GM23338 (cell line): ENCODE measurements at regions not wholly inside any gene's neighbourhood (a gene's known extent, or its start where the extent isn't known, plus 50 kb on each side); places are given as distances from the start of the nearest gene placed in this dataset.
A peak's percentile ranks its signal among the peaks of the same experiment; 100 is the strongest.

ENCODE experiments used
- ATAC-seq: fragments of 200-7000 bp; cut with Tn5 transposase; 3 replicates; pipeline ENCODE4 v1.9.1; 2020
- DNase-seq: peaks from one replicate; pipeline ENCODE4 v3.0.0-alpha.2; 2015; ENCODE audit warnings: low spot score
- H2AFZ ChIP-seq: fragments of 200-600 bp; sonication (generic); 2 replicates; pipeline ENCODE4 v1.8.0; 2016; ENCODE audit warnings: antibody characterized with exemption, mild to moderate bottlenecking, moderate library complexity
- H3F3A ChIP-seq: fragments of 200-600 bp; sonication (generic); replicated peaks from 2 replicates; pipeline ENCODE4 v1.8.0; 2017; ENCODE audit warnings: antibody characterized with exemption, mixed run types, low read depth
- H3K27ac ChIP-seq: fragments of 200-600 bp; sonication (generic); 2 replicates; pipeline ENCODE4 v1.6.1; 2016; ENCODE audit warnings: low read depth
- H3K27me3 ChIP-seq: fragments of 200-600 bp; sonication (generic); 2 replicates; pipeline ENCODE4 v1.8.0; 2016; ENCODE audit warnings: mild to moderate bottlenecking, mixed run types, moderate library complexity; ENCODE audit not compliant: insufficient read depth
- H3K36me3 ChIP-seq: fragments of 200-600 bp; sonication (generic); 2 replicates; pipeline ENCODE4 v1.8.0; 2016; ENCODE audit warnings: mild to moderate bottlenecking; ENCODE audit not compliant: insufficient read depth
- H3K4me1 ChIP-seq: fragments of 200-600 bp; sonication (generic); 2 replicates; pipeline ENCODE4 v1.8.0; 2016; ENCODE audit warnings: mild to moderate bottlenecking, moderate library complexity; ENCODE audit not compliant: insufficient read depth
- H3K4me2 ChIP-seq: fragments of 200-600 bp; sonication (generic); 2 replicates; pipeline ENCODE4 v1.7.1; 2017; ENCODE audit warnings: mixed run types
- H3K4me3 ChIP-seq: fragments of 200-600 bp; sonication (generic); 2 replicates; pipeline ENCODE4 v1.6.1; 2016; ENCODE audit warnings: mixed run types
- H3K79me2 ChIP-seq: fragments of 200-600 bp; sonication (generic); replicated peaks from 2 replicates; pipeline ENCODE4 v1.8.0; 2017; ENCODE audit warnings: mild to moderate bottlenecking; ENCODE audit not compliant: insufficient read depth
- H3K9me2 ChIP-seq: fragments of 200-600 bp; sonication (generic); 2 replicates; pipeline ENCODE4 v1.8.0; 2017; ENCODE audit not compliant: insufficient read depth
- H4K20me1 ChIP-seq: fragments of 200-600 bp; sonication (generic); replicated peaks from 2 replicates; pipeline ENCODE4 v1.8.0; 2017; ENCODE audit warnings: mild to moderate bottlenecking; ENCODE audit not compliant: insufficient read depth
- H3K27ac Mint-ChIP-seq: 2 replicates; pipeline ENCODE4 v1.8.0; 2020; ENCODE audit warnings: inconsistent platforms, mild to moderate bottlenecking, moderate library complexity, mixed read lengths
- H3K27me3 Mint-ChIP-seq: 3 replicates; pipeline ENCODE4 v1.8.0; 2022; ENCODE audit warnings: low read depth, mild to moderate bottlenecking, moderate library complexity, mixed read lengths, inconsistent platforms; ENCODE audit not compliant: insufficient read depth, poor library complexity
- H3K36me3 Mint-ChIP-seq: 3 replicates; pipeline ENCODE4 v1.8.0; 2021; ENCODE audit warnings: low read depth, mild to moderate bottlenecking, inconsistent platforms, moderate library complexity, mixed read lengths
- H3K4me1 Mint-ChIP-seq: 3 replicates; pipeline ENCODE4 v1.8.0; 2020; ENCODE audit warnings: mild to moderate bottlenecking, inconsistent platforms, mixed read lengths
- H3K4me3 Mint-ChIP-seq: 3 replicates; pipeline ENCODE4 v1.8.0; 2021; ENCODE audit warnings: moderate library complexity, mild to moderate bottlenecking, inconsistent platforms, mixed read lengths
- H3K9me3 Mint-ChIP-seq: 3 replicates; pipeline ENCODE4 v1.8.0; 2020; ENCODE audit warnings: moderate library complexity, mild to moderate bottlenecking, inconsistent platforms, mixed read lengths
- CTCF ChIP-seq, 2 experiments: fragments of 200-600 bp in 1 of 2; sonication (generic) in 1 of 2; conservative IDR thresholded peaks; 2 replicates each; pipeline versions ENCODE4 v1.5.1 to v1.6.1; 2016 to 2017; ENCODE audit warnings: antibody characterized with exemption in 2 of 2, low read depth in 2 of 2, mild to moderate bottlenecking in 2 of 2, moderate library complexity in 1 of 2
- EZH2 ChIP-seq: fragments of 200-600 bp; sonication (generic); IDR thresholded peaks from one replicate; pipeline ENCODE4 v1.8.0; 2017; ENCODE audit warnings: antibody characterized with exemption, mild to moderate bottlenecking, low read depth; ENCODE audit not compliant: unreplicated experiment
- EZH2phosphoT487 ChIP-seq: fragments of 200-600 bp; sonication (generic); IDR thresholded peaks from one replicate; pipeline ENCODE4 v1.8.1; 2018; ENCODE audit warnings: antibody characterized with exemption; ENCODE audit not compliant: unreplicated experiment
- POLR2AphosphoS5 ChIP-seq: IDR thresholded peaks from 2 replicates; pipeline ENCODE4 v1.6.1; 2016; ENCODE audit warnings: antibody characterized with exemption, low read depth
- STAT1 ChIP-seq: IDR thresholded peaks from one replicate; pipeline ENCODE4 v1.6.1; 2016; ENCODE audit warnings: antibody characterized with exemption; ENCODE audit not compliant: unreplicated experiment
- ZNF331 ChIP-seq: fragments of 250-450 bp; sonication (Bioruptor Pico); IDR thresholded peaks from 2 replicates; pipeline ENCODE4 v1.5.0; 2020; ENCODE audit warnings: low read depth, mild to moderate bottlenecking, moderate library complexity
- TF ChIP-seq, protein P1 (sequence below): IDR thresholded peaks from 2 replicates; pipeline ENCODE4 v1.6.1; 2016; ENCODE audit warnings: antibody characterized with exemption

- ATAC-seq = no peak
- H3F3A ChIP-seq = no peaks in the 10 kb centered on the region
- H2AFZ ChIP-seq = no peak overlapping the region
- Mint-ChIP-seq H3K4me3 (no peak overlapping the region), H3K27me3 (peaks cover 28% of the 10 kb centered on the region), H3K9me3 (no peaks in the 10 kb centered on the region), H3K27ac (no peak overlapping the region), H3K4me1 (peaks cover 34% of the 10 kb centered on the region), H3K36me3 (no peaks in the 10 kb centered on the region)
- H3K4me3 ChIP-seq = no peak overlapping the region
- DNase-seq = no peak
- no peaks in the 10 kb centered on the region for H4K20me1 ChIP-seq
- TF ChIP-seq EZH2 = no peak
- TF ChIP-seq, protein P1, sequence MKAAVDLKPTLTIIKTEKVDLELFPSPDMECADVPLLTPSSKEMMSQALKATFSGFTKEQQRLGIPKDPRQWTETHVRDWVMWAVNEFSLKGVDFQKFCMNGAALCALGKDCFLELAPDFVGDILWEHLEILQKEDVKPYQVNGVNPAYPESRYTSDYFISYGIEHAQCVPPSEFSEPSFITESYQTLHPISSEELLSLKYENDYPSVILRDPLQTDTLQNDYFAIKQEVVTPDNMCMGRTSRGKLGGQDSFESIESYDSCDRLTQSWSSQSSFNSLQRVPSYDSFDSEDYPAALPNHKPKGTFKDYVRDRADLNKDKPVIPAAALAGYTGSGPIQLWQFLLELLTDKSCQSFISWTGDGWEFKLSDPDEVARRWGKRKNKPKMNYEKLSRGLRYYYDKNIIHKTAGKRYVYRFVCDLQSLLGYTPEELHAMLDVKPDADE = no peak
- TF ChIP-seq ZNF331 (CRISPR knock-in tag) = no peak
- no peaks in the 10 kb centered on the region for H3K9me2 ChIP-seq
- H3K4me1 ChIP-seq = peaks cover 2% of the 10 kb centered on the region; the same call in 1 of the 2 replicates
- no peaks in the 10 kb centered on the region for H3K27me3 ChIP-seq
- H3K4me2 ChIP-seq = no peak overlapping the region
- H3K79me2 ChIP-seq = no peaks in the 10 kb centered on the region
- no peak overlapping the region for H3K27ac ChIP-seq
- H3K36me3 ChIP-seq = no peaks in the 10 kb centered on the region
Measured at GRCh38 chr16:85443531-85443930, 169.6 kb upstream of the GSE1 start.

DNA sequence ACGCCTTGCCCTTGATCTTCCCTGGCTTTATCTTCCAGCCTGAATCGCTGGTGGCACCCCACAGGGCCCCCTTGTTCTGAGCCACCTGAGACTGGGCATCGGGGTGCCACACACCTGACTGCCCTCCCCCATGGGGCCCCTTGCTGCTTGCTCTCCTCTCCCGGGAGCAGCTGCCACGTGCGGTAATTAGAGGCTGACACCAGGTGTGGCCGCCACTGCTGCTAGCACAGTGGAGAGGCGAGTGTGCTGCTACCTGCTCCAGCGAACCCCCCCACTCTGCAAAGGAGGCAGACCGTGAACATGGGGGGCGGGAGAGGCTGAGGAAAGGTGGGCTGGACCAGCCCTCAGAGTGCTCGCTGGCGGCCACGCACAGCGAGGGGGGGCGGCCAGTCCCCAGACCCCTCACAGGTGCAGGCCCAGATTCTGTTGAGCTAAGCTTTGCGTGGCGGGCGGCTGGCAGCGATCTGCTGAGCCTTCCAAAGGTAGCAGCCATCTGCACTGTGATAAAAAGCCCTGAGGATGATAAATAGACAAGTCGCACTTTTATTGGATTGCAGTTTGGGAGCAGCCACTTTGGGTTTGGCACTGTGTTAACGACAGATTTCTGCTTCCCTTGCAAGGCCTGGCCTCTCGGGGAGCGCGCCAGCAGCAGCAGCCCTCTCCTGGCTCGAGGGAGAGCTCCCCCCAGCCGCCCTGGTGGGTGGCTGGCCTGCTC lies 167.9 kb upstream of the GSE1 start:
- no peaks in the 10 kb centered on the region for H3K36me3 Mint-ChIP-seq

More for the DNA sequence above, 167.9 kb upstream of the GSE1 start:
- H3K4me2 ChIP-seq = peak overlapping the region; percentile 32; the same call in 1 of the 2 replicates
- H3K4me1 ChIP-seq = peaks cover 4% of the 10 kb centered on the region; the same call in 1 of the 2 replicates
- no peak overlapping the region for H3K27ac ChIP-seq
- no peak overlapping the region for H3K4me3 Mint-ChIP-seq
- no peaks in the 10 kb centered on the region for H4K20me1 ChIP-seq
- no peaks in the 10 kb centered on the region for H3K9me2 ChIP-seq
- H3K79me2 ChIP-seq = no peaks in the 10 kb centered on the region
- ATAC-seq (peak; percentile 65), DNase-seq (peak; percentile 57)
- H3K27me3 ChIP-seq = no peaks in the 10 kb centered on the region
- peaks cover 28% of the 10 kb centered on the region for H3K4me1 Mint-ChIP-seq
- H3K27ac Mint-ChIP-seq = no peak overlapping the region
- H3F3A ChIP-seq = no peaks in the 10 kb centered on the region
- H3K36me3 ChIP-seq = no peaks in the 10 kb centered on the region
- TF ChIP-seq CTCF (conservative IDR thresholded peaks at IDR 0.05; ENCODE audit: low read depth in 2 of 2) (peak; percentile 10 to 35; a peak in 3 of 4 replicates), POLR2AphosphoS5 (no peak), EZH2phosphoT487 (no peak), STAT1 (no peak)
- H3K27me3 Mint-ChIP-seq = peaks cover 30% of the 10 kb centered on the region
- no peaks in the 10 kb centered on the region for H3K9me3 Mint-ChIP-seq
- H3K4me3 ChIP-seq = no peak overlapping the region
- no peak overlapping the region for H2AFZ ChIP-seq
